Activated naive CD4-positive, alpha-beta T cell treated with anti-CD3 and anti-CD28 coated beads, Interleukin-2, amount 50 U/mL, for 72 hours (primary cell): ENCODE measurements at regions not wholly inside any gene's neighbourhood (a gene's known extent, or its start where the extent isn't known, plus 50 kb on each side); places are given as distances from the start of the nearest gene placed in this dataset.
A peak's percentile ranks its signal among the peaks of the same experiment; 100 is the strongest.

Source experiments
- ATAC-seq, 2 donors: fragments of 150-1000 bp; cut with Tn5 transposase; 2 replicates each; pipeline ENCODE4 v1.10.0; 2021; ENCODE audit warnings: mild to moderate bottlenecking in 2 of 2, moderate library complexity in 2 of 2
- DNase-seq, 2 donors: peaks; one replicate each; pipeline ENCODE4 v3.0.0; 2021 to 2022; ENCODE audit warnings: low spot score in 2 of 2
- H3K27ac Mint-ChIP-seq, 2 donors: one replicate each; pipeline ENCODE4 v1.8.0; 2022; ENCODE audit warnings: mild to moderate bottlenecking in 2 of 2, mixed read lengths in 2 of 2
- H3K36me3 Mint-ChIP-seq, 2 donors: one replicate each; pipeline ENCODE4 v1.8.0; 2022; ENCODE audit warnings: mixed read lengths in 2 of 2
- H3K9me3 Mint-ChIP-seq, 2 donors: one replicate each; pipeline ENCODE4 v1.8.0; 2022; ENCODE audit warnings: mixed read lengths in 2 of 2

DNA sequence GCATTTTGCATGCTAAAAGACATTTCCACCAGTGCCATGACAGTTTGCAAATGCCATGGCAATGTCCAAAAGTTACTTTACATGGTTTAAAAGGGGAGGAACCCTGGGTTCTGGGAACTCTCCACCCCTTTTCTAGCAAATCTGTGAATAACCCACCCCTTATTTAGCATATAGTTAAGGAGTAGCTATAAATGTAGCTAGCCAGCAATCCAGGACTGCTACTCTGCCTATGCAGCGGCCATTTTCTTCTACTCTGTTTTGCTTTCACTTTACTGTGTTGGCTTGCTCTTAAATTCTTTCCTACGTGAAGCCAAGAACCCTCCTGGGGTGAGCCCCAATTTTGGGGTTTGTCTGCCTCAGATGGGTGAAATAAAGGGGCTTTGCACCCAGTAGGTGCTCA is 141.0 kb downstream of the PTPN11 start:
- DNase-seq = no peak
- H3K27ac Mint-ChIP-seq = no peak overlapping the region
- no peaks in the 10 kb centered on the region for H3K36me3 Mint-ChIP-seq
- ATAC-seq = no peak
- H3K9me3 Mint-ChIP-seq = no peaks in the 10 kb centered on the region

GRCh38 chr12:112564160-112564784 is 145.5 kb downstream of the PTPN11 start:
- H3K9me3 Mint-ChIP-seq = no peaks in the 10 kb centered on the region
- H3K36me3 Mint-ChIP-seq = no peaks in the 10 kb centered on the region
- no peak for DNase-seq
- ATAC-seq = no peak
- no peak overlapping the region for H3K27ac Mint-ChIP-seq

DNA sequence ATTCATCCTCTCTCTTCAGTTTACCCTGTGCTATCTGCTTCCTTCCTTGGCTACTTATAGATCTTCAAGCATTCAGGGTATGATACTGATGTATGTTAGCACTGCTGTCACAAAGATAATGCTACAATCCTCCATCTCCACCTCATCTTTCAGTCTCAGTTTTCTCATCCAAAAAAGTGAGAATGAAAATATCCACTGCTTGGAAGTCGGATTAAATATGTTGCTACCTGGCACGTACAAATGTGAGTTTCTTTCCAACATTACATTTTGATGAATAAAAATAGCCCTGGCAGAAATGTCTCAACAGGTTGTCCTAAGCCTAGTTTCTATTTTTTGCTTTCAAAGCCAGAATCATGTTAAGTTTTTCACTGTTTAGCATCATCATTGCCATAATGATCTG is 149.9 kb downstream of the PTPN11 start:
- ATAC-seq = no peak
- Mint-ChIP-seq H3K9me3 (no peaks in the 10 kb centered on the region), H3K36me3 (no peaks in the 10 kb centered on the region), H3K27ac (no peak overlapping the region)
- DNase-seq = no peak

DNA sequence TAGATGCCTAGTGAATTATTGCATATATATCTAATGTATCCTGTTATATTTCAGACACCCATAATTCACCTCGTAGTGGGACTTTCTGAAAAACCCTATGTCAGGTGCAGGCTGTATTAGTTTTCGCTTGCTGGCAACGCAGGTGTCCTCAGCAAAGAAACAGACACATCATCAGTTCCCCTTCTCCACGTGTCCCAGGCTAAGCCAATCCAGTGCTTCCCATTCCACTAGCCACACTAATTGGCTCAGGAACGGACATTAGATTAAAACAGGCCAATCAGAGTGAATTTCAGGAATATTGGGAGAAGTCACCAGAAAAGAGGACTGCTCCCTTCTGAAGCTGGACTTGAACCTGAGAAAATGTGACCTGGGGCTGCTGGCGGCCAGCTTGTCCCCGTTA is 151.3 kb downstream of the PTPN11 start:
- H3K27ac Mint-ChIP-seq = no peak overlapping the region
- H3K9me3 Mint-ChIP-seq = no peaks in the 10 kb centered on the region
- ATAC-seq (no peak), DNase-seq (no peak)
- H3K36me3 Mint-ChIP-seq = no peaks in the 10 kb centered on the region

- DNase-seq (no peak), ATAC-seq (no peak)
- H3K9me3 Mint-ChIP-seq = no peaks in the 10 kb centered on the region
- no peak overlapping the region for H3K27ac Mint-ChIP-seq
- no peaks in the 10 kb centered on the region for H3K36me3 Mint-ChIP-seq
Measured at GRCh38 chr12:112573141-112573540, 154.4 kb downstream of the PTPN11 start.

DNA sequence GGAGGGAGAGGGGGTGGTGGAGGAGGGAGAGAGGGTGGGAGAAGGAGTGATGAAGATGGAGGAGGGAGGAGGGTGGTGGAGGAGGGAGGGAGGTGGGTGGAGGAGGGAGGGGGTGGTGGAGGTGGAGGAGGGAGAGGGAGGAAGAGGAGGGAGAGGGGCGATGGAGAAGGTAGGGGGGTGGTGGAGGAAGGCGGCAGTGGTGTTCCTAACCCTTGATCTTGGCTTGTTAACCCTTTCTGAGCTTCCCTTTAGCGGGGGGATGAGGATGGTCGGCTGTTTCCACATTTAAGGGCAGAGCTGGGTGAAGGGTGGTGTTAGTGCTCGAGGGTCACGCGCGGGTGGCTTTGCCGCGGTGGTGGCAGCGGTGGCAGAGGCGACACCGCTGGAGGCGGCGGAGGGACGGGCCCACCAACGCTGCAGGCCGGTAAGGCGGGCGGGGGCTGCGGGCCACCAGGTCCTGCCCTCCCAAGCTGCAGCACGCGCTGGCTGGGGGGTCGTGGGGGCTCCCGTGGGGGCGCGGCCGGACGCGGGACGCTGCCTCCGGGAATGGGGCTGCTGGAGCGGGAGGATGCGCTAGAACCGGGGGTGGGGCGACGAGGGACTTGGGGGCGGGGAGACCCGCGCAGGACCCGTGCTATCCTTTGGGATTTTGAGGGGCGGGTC is 156.3 kb downstream of the PTPN11 start:
- ATAC-seq (no peak), DNase-seq (no peak)
- H3K36me3 Mint-ChIP-seq = no peaks in the 10 kb centered on the region
- no peaks in the 10 kb centered on the region for H3K9me3 Mint-ChIP-seq
- H3K27ac Mint-ChIP-seq = no peak overlapping the region

DNA sequence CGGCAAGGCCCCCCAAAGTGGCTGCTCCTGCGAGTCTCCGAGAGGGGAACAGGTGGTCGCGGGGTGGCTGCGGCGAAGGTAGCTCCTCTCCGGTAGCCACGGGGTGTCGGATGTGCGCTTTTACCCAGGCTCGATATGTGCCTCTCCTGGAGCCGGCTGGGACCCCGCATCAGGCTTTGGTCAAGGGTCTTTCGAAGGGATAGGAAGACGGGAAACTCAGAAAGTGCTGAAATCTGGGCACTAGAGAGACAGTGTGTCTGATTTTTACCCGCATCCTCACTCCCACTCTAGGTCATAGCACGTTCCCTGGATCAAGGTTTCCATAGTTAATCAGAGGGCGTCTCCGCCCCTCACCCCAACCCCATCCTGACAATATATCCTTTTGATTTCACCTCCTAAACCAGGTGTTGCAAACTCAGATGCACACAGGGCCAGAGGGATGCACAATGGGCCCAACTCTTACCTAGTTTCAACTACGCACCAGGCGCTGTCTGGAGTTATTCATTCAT is 156.9 kb downstream of the PTPN11 start:
- DNase-seq = no peak
- no peak for ATAC-seq
- Mint-ChIP-seq H3K27ac (no peak overlapping the region), H3K9me3 (no peaks in the 10 kb centered on the region), H3K36me3 (no peaks in the 10 kb centered on the region)

DNA sequence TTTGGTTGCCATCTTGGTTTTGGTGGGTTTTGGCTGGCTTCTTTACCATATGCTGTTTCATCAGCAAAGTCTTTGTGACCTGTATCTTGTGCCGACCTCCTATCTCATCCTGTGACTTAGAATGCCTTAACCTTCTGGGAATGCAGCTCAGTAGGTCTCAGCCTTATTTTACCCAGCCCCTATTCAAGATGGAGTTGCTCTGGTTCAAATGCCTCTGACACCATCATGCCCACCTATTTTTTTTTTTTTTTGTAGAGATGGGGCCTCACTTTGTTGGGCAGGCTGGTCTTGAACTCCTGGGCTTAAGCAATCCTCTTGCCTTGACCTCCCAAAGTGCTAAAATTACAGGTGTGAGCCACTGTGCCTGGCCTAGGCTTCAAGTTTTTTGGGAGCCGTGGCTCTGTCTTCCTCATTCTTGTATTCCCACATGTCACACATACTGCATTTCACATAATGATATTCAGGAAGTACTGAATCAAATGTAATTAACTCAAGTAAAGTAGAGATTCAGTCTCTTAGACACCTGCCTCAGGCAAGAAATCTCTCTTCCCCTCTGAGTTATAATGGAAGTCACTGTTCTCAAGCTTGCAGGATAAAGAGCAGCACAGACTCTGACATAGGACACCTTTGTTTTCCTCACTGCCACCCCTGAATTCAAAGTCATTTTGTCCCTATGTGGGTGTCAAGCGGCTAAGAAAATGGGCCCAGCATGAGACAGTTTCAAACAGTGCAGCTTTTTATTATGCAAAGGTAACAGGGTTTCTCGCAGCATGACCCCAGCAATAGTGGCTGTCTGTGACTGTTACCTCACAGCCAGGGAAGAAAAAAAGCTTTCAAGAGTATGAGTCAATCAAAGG is 159.0 kb downstream of the PTPN11 start:
- H3K36me3 Mint-ChIP-seq = no peaks in the 10 kb centered on the region
- H3K9me3 Mint-ChIP-seq = no peaks in the 10 kb centered on the region
- ATAC-seq (peak in 1 of 2 donors; percentile 66), DNase-seq (no peak)
- no peak overlapping the region for H3K27ac Mint-ChIP-seq

GRCh38 chr12:112584266-112584722 is 165.5 kb downstream of the PTPN11 start:
- Mint-ChIP-seq H3K9me3 (peaks cover 0 to 3% of the 10 kb centered on the region in 2 donors), H3K27ac (no peak overlapping the region), H3K36me3 (no peaks in the 10 kb centered on the region)
- DNase-seq = no peak
- no peak for ATAC-seq

GRCh38 chr12:112586148-112586783 is 167.5 kb downstream of the PTPN11 start:
- Mint-ChIP-seq H3K36me3 (no peaks in the 10 kb centered on the region), H3K27ac (no peak overlapping the region), H3K9me3 (peaks cover 0 to 3% of the 10 kb centered on the region in 2 donors)
- ATAC-seq (no peak), DNase-seq (no peak)

DNA sequence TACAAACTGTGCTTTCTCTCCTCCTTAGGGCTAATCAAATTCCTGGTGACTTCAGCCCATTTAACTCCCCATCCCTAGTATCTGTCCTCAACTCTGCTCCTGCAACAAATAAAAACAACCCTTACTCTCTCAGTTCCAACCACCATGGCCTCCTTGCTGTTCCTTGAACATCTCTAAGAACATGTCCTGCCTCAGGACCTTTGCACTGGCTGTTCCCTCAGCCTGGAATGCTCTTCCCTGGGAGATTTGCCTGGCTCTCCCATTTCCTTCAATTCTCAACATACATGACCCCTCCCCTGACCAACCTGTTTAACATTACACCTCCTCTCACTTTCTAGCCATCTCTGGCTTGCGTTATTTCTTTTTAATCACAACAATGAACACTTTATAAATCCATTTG is 170.5 kb downstream of the PTPN11 start:
- ATAC-seq (no peak), DNase-seq (no peak)
- Mint-ChIP-seq H3K27ac (no peak overlapping the region), H3K36me3 (no peaks in the 10 kb centered on the region), H3K9me3 (peaks cover 0 to 3% of the 10 kb centered on the region in 2 donors)

GRCh38 chr12:112590281-112590680 is 171.5 kb downstream of the PTPN11 start:
- H3K27ac Mint-ChIP-seq = no peak overlapping the region
- ATAC-seq (no peak), DNase-seq (no peak)
- H3K36me3 Mint-ChIP-seq = no peaks in the 10 kb centered on the region
- peaks cover 0 to 4% of the 10 kb centered on the region in 2 donors for H3K9me3 Mint-ChIP-seq

DNA sequence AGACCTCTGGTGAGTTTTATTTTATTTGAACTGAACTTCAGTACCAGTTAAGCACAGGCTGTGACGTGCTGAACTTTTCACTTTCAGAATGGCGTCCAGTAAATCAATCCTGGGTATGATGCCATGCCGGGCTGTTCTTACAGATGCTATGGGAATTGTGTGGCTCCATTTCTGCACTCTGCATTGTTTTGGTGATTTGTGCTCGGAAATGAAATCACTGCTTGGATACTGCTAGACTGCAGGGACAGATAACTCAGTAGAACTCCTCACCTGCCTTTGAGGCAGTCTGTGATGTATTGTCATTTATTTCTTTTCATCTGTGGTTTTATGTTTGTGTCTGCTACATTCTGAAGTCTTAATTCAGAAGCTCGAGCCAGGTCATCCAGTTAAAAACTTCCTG is 172.7 kb downstream of the PTPN11 start:
- H3K9me3 Mint-ChIP-seq = peaks cover 0 to 10% of the 10 kb centered on the region in 2 donors
- DNase-seq (no peak), ATAC-seq (no peak)
- H3K36me3 Mint-ChIP-seq = no peaks in the 10 kb centered on the region
- H3K27ac Mint-ChIP-seq = no peak overlapping the region

DNA sequence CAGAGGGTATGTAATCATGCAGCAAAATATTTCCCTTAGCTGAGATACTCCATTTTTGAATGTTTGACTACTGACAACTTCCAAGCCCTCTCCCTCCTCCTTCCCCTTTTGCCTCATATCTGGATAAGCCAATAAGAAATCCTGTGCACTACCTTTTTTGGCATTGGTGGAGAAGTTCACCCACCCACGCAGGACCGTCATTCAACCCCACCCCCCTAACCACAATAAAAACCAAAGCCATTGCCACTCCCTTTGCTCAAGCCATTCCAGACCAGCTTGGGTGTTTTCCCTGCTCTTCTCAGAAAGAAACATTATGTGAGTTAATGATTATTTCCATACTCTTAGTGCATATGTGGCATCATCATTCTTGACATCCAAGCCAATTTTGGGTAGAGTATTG is 176.7 kb downstream of the PTPN11 start:
- H3K9me3 Mint-ChIP-seq = peaks cover 0 to 10% of the 10 kb centered on the region in 2 donors
- no peak overlapping the region for H3K27ac Mint-ChIP-seq
- ATAC-seq (no peak), DNase-seq (no peak)
- H3K36me3 Mint-ChIP-seq = no peaks in the 10 kb centered on the region

DNA sequence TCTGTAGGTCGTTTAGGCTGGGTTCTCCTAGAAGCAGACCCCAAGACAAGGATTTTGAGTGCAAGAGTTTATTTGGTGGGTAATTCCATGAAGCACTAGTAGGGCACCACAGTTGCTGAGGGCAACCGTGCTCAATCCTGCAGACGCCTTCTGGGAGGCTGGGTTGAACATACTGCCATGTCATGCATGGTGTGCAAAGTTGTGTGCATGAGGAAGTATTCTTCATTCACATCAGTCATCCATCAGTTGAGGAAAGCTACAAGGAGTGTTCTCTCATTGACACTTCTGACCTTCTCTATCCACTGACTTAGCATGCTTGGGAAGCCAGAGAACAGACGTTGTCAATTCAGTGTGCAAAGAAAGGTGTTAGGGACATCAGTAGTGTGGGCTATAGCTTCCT is 179.2 kb downstream of the PTPN11 start:
- DNase-seq (no peak), ATAC-seq (no peak)
- Mint-ChIP-seq H3K27ac (no peak overlapping the region), H3K9me3 (peaks cover 0 to 13% of the 10 kb centered on the region in 2 donors), H3K36me3 (no peaks in the 10 kb centered on the region)

DNA sequence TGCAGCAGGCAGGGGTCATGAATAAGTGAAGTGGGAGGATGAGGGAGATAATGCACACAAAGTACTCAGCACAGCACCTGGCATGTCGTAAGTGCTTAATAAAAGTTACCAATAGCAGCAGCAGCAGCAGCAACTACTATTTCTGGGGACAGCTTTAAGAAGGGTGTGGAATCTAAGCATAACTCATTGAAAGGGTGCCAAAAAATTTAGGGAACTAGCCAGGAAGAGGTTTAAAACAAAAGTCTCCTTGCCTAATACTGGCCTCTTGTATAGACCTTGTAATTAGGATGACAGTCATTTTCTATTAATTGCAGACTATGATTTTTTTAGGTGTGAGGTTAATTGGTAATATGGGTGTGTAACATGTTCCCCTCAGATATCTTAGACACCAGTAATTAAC is 179.9 kb downstream of the PTPN11 start:
- ATAC-seq (no peak), DNase-seq (no peak)
- H3K27ac Mint-ChIP-seq = no peak overlapping the region
- H3K36me3 Mint-ChIP-seq = no peaks in the 10 kb centered on the region
- H3K9me3 Mint-ChIP-seq = peaks cover 0 to 13% of the 10 kb centered on the region in 2 donors

- ATAC-seq = no peak
- Mint-ChIP-seq H3K36me3 (no peaks in the 10 kb centered on the region), H3K27ac (no peak overlapping the region), H3K9me3 (peaks cover 0 to 13% of the 10 kb centered on the region in 2 donors)
- DNase-seq = no peak
Measured at GRCh38 chr12:112599871-112600270, 181.1 kb downstream of the PTPN11 start.
